Calu3 (cell line): ENCODE measurements at regions not wholly inside any gene's neighbourhood (a gene's known extent, or its start where the extent isn't known, plus 50 kb on each side); places are given as distances from the start of the nearest gene placed in this dataset.

Source experiments
- BruUV-seq: library from RNA; stranded (reverse); fragments of 400-500 nt; replicated peaks from 2 replicates; lab custom pipeline; 2021; lab: Mats Ljungman, UMichigan
- CTCF ChIA-PET: fragments of 300-600 bp; sonication (Branson Sonifier 250); formaldehyde crosslinking; loops from one replicate; lab custom pipeline; 2022; ENCODE audit warnings: antibody characterized with exemption; lab: Charles Lee
- DNase-seq: peaks from one replicate; pipeline ENCODE4 v3.0.0; 2022
- H3K27ac Mint-ChIP-seq: one replicate; pipeline ENCODE4 v1.8.0; 2022; ENCODE audit warnings: mixed read lengths; ENCODE audit not compliant: unreplicated experiment
- H3K27me3 Mint-ChIP-seq: one replicate; pipeline ENCODE4 v1.8.0; 2022; ENCODE audit warnings: mixed read lengths; ENCODE audit not compliant: unreplicated experiment
- H3K36me3 Mint-ChIP-seq: one replicate; pipeline ENCODE4 v1.8.0; 2022; ENCODE audit warnings: mild to moderate bottlenecking, moderate library complexity, mixed read lengths; ENCODE audit not compliant: insufficient read depth, unreplicated experiment
- H3K4me1 Mint-ChIP-seq: one replicate; pipeline ENCODE4 v1.8.0; 2022; ENCODE audit warnings: mild to moderate bottlenecking, low read depth, mixed read lengths; ENCODE audit not compliant: unreplicated experiment
- H3K4me3 Mint-ChIP-seq: one replicate; pipeline ENCODE4 v1.8.0; 2022; ENCODE audit warnings: mild to moderate bottlenecking, low read depth, moderate library complexity, mixed read lengths; ENCODE audit not compliant: unreplicated experiment
- H3K9me3 Mint-ChIP-seq: one replicate; pipeline ENCODE4 v1.8.0; 2022; ENCODE audit warnings: low read depth, mixed read lengths; ENCODE audit not compliant: unreplicated experiment
- intact Hi-C: fragments of 100-400 bp; cut with micrococcal nuclease; formaldehyde crosslinking; loops from one replicate; pipeline ENCODE4 v1.10.0; 2022; ENCODE audit not compliant: unreplicated experiment
- TF ChIP-seq, protein P1 (sequence below): fragments of 200-600 bp; IDR thresholded peaks from one replicate; pipeline ENCODE4 v1.8.0; 2022; ENCODE audit warnings: antibody characterized with exemption; ENCODE audit not compliant: unreplicated experiment

- TF ChIP-seq, protein P1, sequence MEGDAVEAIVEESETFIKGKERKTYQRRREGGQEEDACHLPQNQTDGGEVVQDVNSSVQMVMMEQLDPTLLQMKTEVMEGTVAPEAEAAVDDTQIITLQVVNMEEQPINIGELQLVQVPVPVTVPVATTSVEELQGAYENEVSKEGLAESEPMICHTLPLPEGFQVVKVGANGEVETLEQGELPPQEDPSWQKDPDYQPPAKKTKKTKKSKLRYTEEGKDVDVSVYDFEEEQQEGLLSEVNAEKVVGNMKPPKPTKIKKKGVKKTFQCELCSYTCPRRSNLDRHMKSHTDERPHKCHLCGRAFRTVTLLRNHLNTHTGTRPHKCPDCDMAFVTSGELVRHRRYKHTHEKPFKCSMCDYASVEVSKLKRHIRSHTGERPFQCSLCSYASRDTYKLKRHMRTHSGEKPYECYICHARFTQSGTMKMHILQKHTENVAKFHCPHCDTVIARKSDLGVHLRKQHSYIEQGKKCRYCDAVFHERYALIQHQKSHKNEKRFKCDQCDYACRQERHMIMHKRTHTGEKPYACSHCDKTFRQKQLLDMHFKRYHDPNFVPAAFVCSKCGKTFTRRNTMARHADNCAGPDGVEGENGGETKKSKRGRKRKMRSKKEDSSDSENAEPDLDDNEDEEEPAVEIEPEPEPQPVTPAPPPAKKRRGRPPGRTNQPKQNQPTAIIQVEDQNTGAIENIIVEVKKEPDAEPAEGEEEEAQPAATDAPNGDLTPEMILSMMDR = no peak
- Mint-ChIP-seq H3K9me3 (no peaks in the 10 kb centered on the region), H3K27me3 (peaks cover 100% of the 10 kb centered on the region), H3K36me3 (no peaks in the 10 kb centered on the region), H3K4me1 (no peaks in the 10 kb centered on the region), H3K4me3 (no peak overlapping the region), H3K27ac (no peak overlapping the region)
- BruUV-seq = no TSS peak
- DNase-seq = no peak
- intact Hi-C loops = no loop called here
- CTCF ChIA-PET = no interaction called here
Observed at GRCh38 chr15:85867250-85867649, 72.5 kb upstream of the KLHL25 start.

DNA sequence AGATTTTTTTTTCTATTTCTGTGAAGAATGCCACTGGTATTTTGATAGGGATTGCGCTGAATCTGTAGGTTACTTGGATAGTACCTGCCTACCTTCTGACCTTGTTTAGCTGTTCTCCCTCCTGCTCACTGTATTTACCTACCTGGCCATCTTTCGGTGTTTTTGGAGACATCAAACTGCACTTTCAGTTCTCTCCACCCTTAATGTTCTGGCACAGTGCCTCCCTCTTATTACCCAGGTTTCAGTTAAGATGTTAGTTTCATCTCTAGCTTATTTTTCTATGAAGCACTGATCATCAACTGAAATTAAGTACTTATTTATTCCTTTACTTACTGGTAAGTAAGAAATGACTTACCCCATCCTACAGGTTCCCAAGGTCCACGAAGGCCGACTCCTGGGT is 74.4 kb upstream of the KLHL25 start:
- H3K4me1 Mint-ChIP-seq = no peaks in the 10 kb centered on the region
- no peak for DNase-seq
- H3K27ac Mint-ChIP-seq = no peak overlapping the region
- intact Hi-C loops = no loop called here
- BruUV-seq = no TSS peak
- no peaks in the 10 kb centered on the region for H3K9me3 Mint-ChIP-seq
- CTCF ChIA-PET = no interaction called here
- TF ChIP-seq, protein P1 = no peak
- no peaks in the 10 kb centered on the region for H3K36me3 Mint-ChIP-seq
- H3K4me3 Mint-ChIP-seq = no peak overlapping the region
- peaks cover 100% of the 10 kb centered on the region for H3K27me3 Mint-ChIP-seq

- CTCF ChIA-PET = no interaction called here
- intact Hi-C loops = no loop called here
- Mint-ChIP-seq H3K27ac (no peak overlapping the region), H3K4me3 (no peak overlapping the region), H3K27me3 (peaks cover 95% of the 10 kb centered on the region), H3K9me3 (no peaks in the 10 kb centered on the region), H3K4me1 (no peaks in the 10 kb centered on the region), H3K36me3 (no peaks in the 10 kb centered on the region)
- TF ChIP-seq, protein P1 = no peak
- BruUV-seq = no TSS peak
- DNase-seq = no peak
Observed at GRCh38 chr15:85870216-85871014, 75.7 kb upstream of the KLHL25 start.

GRCh38 chr15:85871545-85871944 is 76.8 kb upstream of the KLHL25 start:
- CTCF ChIA-PET = interaction anchor here (0.6 kb wide), 1 partner anchor 18 kb away, joined by 3 read pairs; no protein-coding TSS in a partner anchor
- H3K36me3 Mint-ChIP-seq = no peaks in the 10 kb centered on the region

More at GRCh38 chr15:85871545-85871944, 76.8 kb upstream of the KLHL25 start:
- H3K4me1 Mint-ChIP-seq = no peaks in the 10 kb centered on the region
- no TSS peak for BruUV-seq
- TF ChIP-seq, protein P1 = no peak
- H3K4me3 Mint-ChIP-seq = no peak overlapping the region
- intact Hi-C loops = no loop called here
- H3K27ac Mint-ChIP-seq = no peak overlapping the region
- DNase-seq = no peak
- H3K9me3 Mint-ChIP-seq = no peaks in the 10 kb centered on the region
- peaks cover 95% of the 10 kb centered on the region for H3K27me3 Mint-ChIP-seq
